Gastrocnemius medialis (tissue), 4 donors: ENCODE measurements at regions not wholly inside any gene's neighbourhood (a gene's known extent, or its start where the extent isn't known, plus 50 kb on each side); places are given as distances from the start of the nearest gene placed in this dataset.
A peak's percentile ranks its signal among the peaks of the same experiment; 100 is the strongest.

Experiments
- ATAC-seq, 2 donors: fragments of 150-250 bp; one replicate each; pipeline ENCODE4 v1.9.1; 2016
- DNase-seq, 2 donors: peaks; one replicate each; pipeline ENCODE4 v3.0.0-alpha.2; 2019
- H3K27ac ChIP-seq, 4 donors: fragments of 200-600 bp; sonication (generic); 1 replicate in 1 of 4; 2 replicates in 3 of 4; pipeline ENCODE4 v1.5.1; 2016 to 2018; ENCODE audit warnings: mild to moderate bottlenecking in 2 of 4, moderate library complexity in 1 of 4
- H3K27me3 ChIP-seq, 3 donors: fragments of 200-600 bp; sonication (generic) in 2 of 3; 1 replicate in 1 of 3; 2 replicates in 2 of 3; pipeline versions ENCODE4 v1.5.1 to v1.6.0; 2016 to 2019; ENCODE audit warnings: mild to moderate bottlenecking in 1 of 3, moderate library complexity in 1 of 3
- H3K36me3 ChIP-seq, 2 donors: fragments of 200-600 bp; sonication (generic) in 1 of 2; one replicate each; pipeline ENCODE4 v1.5.1; 2017 to 2018
- H3K4me1 ChIP-seq, 2 donors: fragments of 200-600 bp; sonication (generic) in 1 of 2; one replicate each; pipeline ENCODE4 v1.5.1; 2016 to 2017; ENCODE audit warnings: mild to moderate bottlenecking in 2 of 2
- H3K4me3 ChIP-seq, 4 donors: fragments of 200-600 bp; sonication (generic) in 3 of 4; 1 replicate in 1 of 4; 2 replicates in 3 of 4; pipeline ENCODE4 v1.5.1; 2016 to 2019; ENCODE audit warnings: mild to moderate bottlenecking in 2 of 4
- H3K9me3 ChIP-seq, 3 donors: fragments of 200-600 bp; sonication (generic) in 2 of 3; 1 replicate in 1 of 3; 2 replicates in 2 of 3; pipeline ENCODE4 v1.5.1; 2016 to 2019
- POLR2A ChIP-seq, 2 donors: fragments of 450-650 bp; IDR thresholded peaks; one replicate each; pipeline ENCODE4 v1.6.1; 2017; ENCODE audit warnings: antibody characterized with exemption in 2 of 2, mild to moderate bottlenecking in 2 of 2, moderate library complexity in 2 of 2
- in situ Hi-C, 4 donors: fragments of 200-750 bp; cut with MboI; loops; one replicate each; pipeline versions ENCODE4 v1.15.0 to v1.8.0; 2017; ENCODE audit warnings: low sequenced_read_pairs in 4 of 4
- intact Hi-C: fragments of 100-400 bp; cut with DNase I; formaldehyde crosslinking; loops from one replicate; pipeline ENCODE4 v1.15.1; 2023; ENCODE audit warnings: low total_unique reads
- TF ChIP-seq, protein P1 (sequence below), 5 experiments: fragments of 450-650 bp in 3 of 5; fragments of 200-600 bp in 2 of 5; sonication (generic) in 2 of 5; IDR thresholded peaks in 4 of 5; conservative IDR thresholded peaks in 1 of 5; 1 replicate in 4 of 5; 2 replicates in 1 of 5; pipeline ENCODE4 v1.5.1; 2016 to 2019; ENCODE audit warnings: antibody characterized with exemption in 5 of 5, mild to moderate bottlenecking in 3 of 5, moderate library complexity in 3 of 5

DNA sequence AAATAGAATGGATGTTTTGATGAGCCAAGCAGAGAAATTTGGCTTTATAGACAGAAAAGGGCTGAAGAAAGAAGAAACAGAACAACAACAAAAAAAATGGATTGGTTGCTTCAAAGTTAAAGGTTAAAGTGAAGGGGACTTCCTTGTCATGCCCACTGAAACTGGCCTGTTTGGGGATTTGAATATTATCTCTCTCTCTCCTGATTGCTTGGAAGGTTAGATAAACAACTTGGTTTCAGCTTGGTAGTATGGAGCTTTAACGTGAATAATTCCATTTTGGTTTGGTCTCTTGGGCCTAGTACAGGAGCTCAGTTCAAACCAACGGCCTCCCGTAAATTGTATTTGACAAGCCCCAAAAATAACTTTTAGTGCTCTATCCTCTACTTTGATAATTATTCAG is 70.8 kb upstream of the MBNL1 start:
- DNase-seq (no peak), ATAC-seq (no peak)
- TF ChIP-seq, protein P1, sequence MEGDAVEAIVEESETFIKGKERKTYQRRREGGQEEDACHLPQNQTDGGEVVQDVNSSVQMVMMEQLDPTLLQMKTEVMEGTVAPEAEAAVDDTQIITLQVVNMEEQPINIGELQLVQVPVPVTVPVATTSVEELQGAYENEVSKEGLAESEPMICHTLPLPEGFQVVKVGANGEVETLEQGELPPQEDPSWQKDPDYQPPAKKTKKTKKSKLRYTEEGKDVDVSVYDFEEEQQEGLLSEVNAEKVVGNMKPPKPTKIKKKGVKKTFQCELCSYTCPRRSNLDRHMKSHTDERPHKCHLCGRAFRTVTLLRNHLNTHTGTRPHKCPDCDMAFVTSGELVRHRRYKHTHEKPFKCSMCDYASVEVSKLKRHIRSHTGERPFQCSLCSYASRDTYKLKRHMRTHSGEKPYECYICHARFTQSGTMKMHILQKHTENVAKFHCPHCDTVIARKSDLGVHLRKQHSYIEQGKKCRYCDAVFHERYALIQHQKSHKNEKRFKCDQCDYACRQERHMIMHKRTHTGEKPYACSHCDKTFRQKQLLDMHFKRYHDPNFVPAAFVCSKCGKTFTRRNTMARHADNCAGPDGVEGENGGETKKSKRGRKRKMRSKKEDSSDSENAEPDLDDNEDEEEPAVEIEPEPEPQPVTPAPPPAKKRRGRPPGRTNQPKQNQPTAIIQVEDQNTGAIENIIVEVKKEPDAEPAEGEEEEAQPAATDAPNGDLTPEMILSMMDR (IDR thresholded peaks at IDR 0.05 in 4 of 5, conservative IDR thresholded peaks at IDR 0.05 in 1 of 5) = no peak
- TF ChIP-seq POLR2A (IDR thresholded peaks at IDR 0.05) = no peak
- peak overlapping the region; percentile 58 to 84 (median 78) for H3K27ac ChIP-seq
- H3K36me3 ChIP-seq = no peaks in the 10 kb centered on the region
- peaks cover 44 to 47% of the 10 kb centered on the region in 2 donors for H3K4me1 ChIP-seq
- H3K4me3 ChIP-seq = peak overlapping the region in 1 of 4 donors; percentile 37
- intact Hi-C loops (loop anchor here (5.0 kb wide), 1 partner anchor 34 kb away; no protein-coding TSS in a partner anchor), in situ Hi-C loops (loop anchor here in 1 of 4 donors (25.0 kb wide), 1 partner anchor 264 kb away; no protein-coding TSS in a partner anchor)
- no peaks in the 10 kb centered on the region for H3K9me3 ChIP-seq
- no peaks in the 10 kb centered on the region for H3K27me3 ChIP-seq

- no peaks in the 10 kb centered on the region for H3K27me3 ChIP-seq
- H3K27ac ChIP-seq = peak overlapping the region; percentile 58 to 84 (median 78)
- no peak for DNase-seq
- in situ Hi-C loops (loop anchor here in 1 of 4 donors (25.0 kb wide), 1 partner anchor 264 kb away; no protein-coding TSS in a partner anchor), intact Hi-C loops (loop anchor here (5.0 kb wide), 1 partner anchor 34 kb away; no protein-coding TSS in a partner anchor)
- no peaks in the 10 kb centered on the region for H3K9me3 ChIP-seq
- H3K4me1 ChIP-seq = peaks cover 50 to 54% of the 10 kb centered on the region in 2 donors
- no peak for ATAC-seq
- peak overlapping the region in 1 of 4 donors; percentile 15 for H3K4me3 ChIP-seq
- TF ChIP-seq POLR2A (IDR thresholded peaks at IDR 0.05) = no peak
- TF ChIP-seq, protein P1 (IDR thresholded peaks at IDR 0.05 in 4 of 5, conservative IDR thresholded peaks at IDR 0.05 in 1 of 5) = no peak
- no peaks in the 10 kb centered on the region for H3K36me3 ChIP-seq
Observed at GRCh38 chr3:152198665-152199064, 70.1 kb upstream of the MBNL1 start.

GRCh38 chr3:152199102-152199840 is 69.5 kb upstream of the MBNL1 start:
- Histone ChIP-seq H3K9me3 (no peaks in the 10 kb centered on the region), H3K4me3 (peak overlapping the region in 3 of 4 donors; percentile 2 to 44 (median 40)), H3K27me3 (no peaks in the 10 kb centered on the region), H3K4me1 (peaks cover 50 to 60% of the 10 kb centered on the region in 2 donors), H3K36me3 (no peaks in the 10 kb centered on the region), H3K27ac (peak overlapping the region; percentile 58 to 84 (median 78))
- ATAC-seq = peak in 1 of 2 donors; percentile 27
- TF ChIP-seq, protein P1 (IDR thresholded peaks at IDR 0.05 in 4 of 5, conservative IDR thresholded peaks at IDR 0.05 in 1 of 5) = no peak
- no peak for TF ChIP-seq POLR2A (IDR thresholded peaks at IDR 0.05)
- in situ Hi-C loops = loop anchor here in 1 of 4 donors (25.0 kb wide), 1 partner anchor 263 kb away; no protein-coding TSS in a partner anchor
- intact Hi-C loops = loop anchor here (5.0 kb wide), 1 partner anchor 33 kb away; no protein-coding TSS in a partner anchor
- DNase-seq = no peak

GRCh38 chr3:152200476-152201420 is 68.0 kb upstream of the MBNL1 start:
- H3K9me3 ChIP-seq = no peaks in the 10 kb centered on the region
- in situ Hi-C loops (no loop called here), intact Hi-C loops (no loop called here)
- no peaks in the 10 kb centered on the region for H3K36me3 ChIP-seq
- DNase-seq = no peak
- peaks cover 50 to 63% of the 10 kb centered on the region in 2 donors for H3K4me1 ChIP-seq
- peak in 1 of 2 donors; percentile 39 for ATAC-seq
- H3K4me3 ChIP-seq = peak overlapping the region; percentile 32 to 44 (median 36)
- no peak for TF ChIP-seq POLR2A (IDR thresholded peaks at IDR 0.05)
- TF ChIP-seq, protein P1 (IDR thresholded peaks at IDR 0.05 in 4 of 5, conservative IDR thresholded peaks at IDR 0.05 in 1 of 5) = no peak
- H3K27ac ChIP-seq = peak overlapping the region; percentile 58 to 84 (median 78)
- H3K27me3 ChIP-seq = no peaks in the 10 kb centered on the region
